ENCODE measurements at regions not wholly inside any gene's neighbourhood (a gene's known extent, or its start where the extent isn't known, plus 50 kb on each side); places are given as distances from the start of the nearest gene placed in this dataset.

GRCh38 chr3:137382005-137382594, 382.0 kb upstream of the SOX14 start:
- TF ChIP-seq CTCF (IDR thresholded peaks at IDR 0.05) (no peak), CHD2 (IDR thresholded peaks at IDR 0.05; ENCODE audit: low read length, partially characterized antibody) (no peak), RAD21 (IDR thresholded peaks at IDR 0.05; ENCODE audit: low read length) (no peak)

Data from SK-N-SH (cell line).